ENCODE measurements at regions not wholly inside any gene's neighbourhood (a gene's known extent, or its start where the extent isn't known, plus 50 kb on each side); places are given as distances from the start of the nearest gene placed in this dataset.

- TF ChIP-seq CTCF (IDR thresholded peaks at IDR 0.05) (no peak), POLR2A (IDR thresholded peaks at IDR 0.05) (no peak)
Measured at GRCh38 chr6:40642837-40643236, 55.7 kb upstream of the LRFN2 start.

Data from right lobe of liver (tissue), 4 donors.